HG02840 (cell line): ENCODE measurements at regions not wholly inside any gene's neighbourhood (a gene's known extent, or its start where the extent isn't known, plus 50 kb on each side); places are given as distances from the start of the nearest gene placed in this dataset.
"Not testable (repeated sequence)": the region's sequence is repeated elsewhere in the genome, so short reads cannot be mapped to it uniquely, and the experiment has no call there.

ENCODE experiments used
- ATAC-seq: cut with Tn5 transposase; IDR thresholded peaks from one replicate; pipeline ENCODE4 v1.9.1; 2021; ENCODE audit warnings: mild to moderate bottlenecking, moderate library complexity, moderate number of reproducible peaks; ENCODE audit not compliant: unreplicated experiment, low FRiP score

- no peak for ATAC-seq
Observed at GRCh38 chr3:20930034-20930433, 744.0 kb upstream of the SGO1 start.

- ATAC-seq, result no peak
Observed at GRCh38 chr3:20924646-20925385, 738.8 kb upstream of the SGO1 start.

GRCh38 chr3:20921112-20921511 lies 735.1 kb upstream of the SGO1 start:
- not testable (repeated sequence) for ATAC-seq

DNA sequence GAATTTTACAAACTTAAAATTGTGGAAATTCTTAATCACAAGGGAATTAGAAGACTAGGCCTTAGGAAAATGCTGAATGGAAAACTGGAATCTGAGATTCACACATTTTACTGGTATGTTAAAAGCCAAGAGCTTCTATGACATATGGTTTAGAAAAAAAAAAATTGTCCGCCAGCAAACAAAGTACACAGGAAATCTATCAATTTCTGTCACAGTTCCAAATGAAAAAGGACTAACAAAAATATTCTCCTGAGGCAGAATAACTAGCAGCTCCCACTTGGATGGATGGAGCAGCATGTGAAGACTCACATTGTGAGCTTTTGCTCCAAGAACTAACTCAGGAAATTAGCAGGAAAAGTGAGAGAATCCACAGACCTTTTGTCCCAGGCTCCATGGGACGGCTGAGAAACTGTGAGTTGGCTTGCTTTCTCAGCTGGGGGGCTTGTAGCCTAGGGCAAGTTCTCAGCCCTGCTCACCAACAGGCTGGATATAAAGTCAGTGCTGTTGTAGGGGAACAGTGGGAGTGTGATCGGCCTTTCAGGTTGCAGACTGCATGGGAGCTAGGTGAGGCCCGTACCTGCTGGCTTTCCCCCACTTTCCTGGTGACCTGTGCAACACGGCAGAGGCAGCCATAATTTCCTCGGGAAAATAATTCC lies 731.1 kb upstream of the SGO1 start:
- ATAC-seq, result no peak

DNA sequence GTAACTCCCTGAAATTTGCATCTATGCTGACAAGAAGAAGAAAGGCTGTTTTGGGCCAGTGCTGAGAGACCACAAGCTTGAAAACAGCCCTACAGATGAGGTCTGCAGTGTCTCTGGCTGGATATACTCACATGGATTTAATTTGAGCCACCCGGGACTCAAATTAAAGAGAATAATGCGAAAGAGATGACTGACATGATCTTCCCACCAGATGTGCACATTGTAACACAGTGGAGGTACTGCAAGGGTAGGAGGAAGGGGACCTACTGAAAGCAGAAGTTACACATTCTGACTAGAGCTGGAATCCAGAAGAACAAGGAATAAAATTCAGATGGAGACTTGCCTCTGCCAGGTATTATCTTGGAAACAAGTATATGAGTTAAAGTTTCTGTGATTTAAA lies 728.3 kb upstream of the SGO1 start:
- ATAC-seq, result no peak

GRCh38 chr3:20912406-20912805 lies 726.4 kb upstream of the SGO1 start:
- ATAC-seq, result no peak

DNA sequence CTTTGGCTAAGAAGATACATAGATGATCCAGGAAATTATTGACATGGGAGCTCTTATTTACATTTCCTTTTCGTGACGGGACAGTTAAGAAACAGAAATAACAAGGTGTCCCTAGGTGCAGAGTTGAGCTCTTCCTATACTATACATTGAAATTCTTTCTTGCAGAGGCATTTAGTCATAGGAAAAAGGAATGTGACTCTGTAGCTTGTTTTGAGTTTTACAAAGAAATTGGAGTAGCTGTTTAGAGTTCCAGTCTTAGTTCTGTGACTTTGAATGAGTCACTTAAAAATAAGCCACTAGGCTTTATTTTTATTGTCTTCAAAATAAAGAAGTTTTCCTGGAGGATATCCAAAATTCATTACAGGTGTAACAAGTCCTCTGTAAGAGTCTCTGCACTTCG lies 723.5 kb upstream of the SGO1 start:
- ATAC-seq, result no peak

- ATAC-seq, result no peak
Observed at GRCh38 chr3:20905210-20905805, 719.3 kb upstream of the SGO1 start.

GRCh38 chr3:20904671-20905070 lies 718.7 kb upstream of the SGO1 start:
- no peak for ATAC-seq

- ATAC-seq, result no peak
Observed at GRCh38 chr3:20898962-20899361, 713.0 kb upstream of the SGO1 start.

- ATAC-seq, result no peak
Observed at GRCh38 chr3:20890111-20890519, 704.1 kb upstream of the SGO1 start.

- no peak for ATAC-seq
Observed at GRCh38 chr3:20878691-20879090, 692.7 kb upstream of the SGO1 start.

DNA sequence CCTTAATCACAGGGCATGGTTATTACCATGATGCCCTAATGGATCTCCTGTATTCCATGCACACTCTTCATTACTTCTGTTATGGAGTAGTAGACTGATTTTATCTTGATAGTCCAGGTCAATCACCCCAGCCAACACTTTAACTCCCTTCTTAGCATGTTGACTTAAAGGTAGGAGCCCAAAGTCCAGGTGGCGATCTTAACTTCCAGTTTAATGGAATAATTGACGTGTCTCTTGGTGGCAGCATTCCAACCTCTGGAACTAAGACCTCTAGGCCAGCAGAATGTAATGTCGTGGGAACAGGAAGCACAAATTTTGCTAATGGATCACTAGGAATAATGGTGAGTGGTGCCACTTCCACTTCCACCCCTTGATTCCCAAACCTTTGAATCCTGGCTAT lies 687.2 kb upstream of the SGO1 start:
- no peak for ATAC-seq

- ATAC-seq, result no peak
Observed at GRCh38 chr3:20870106-20870899, 684.3 kb upstream of the SGO1 start.

DNA sequence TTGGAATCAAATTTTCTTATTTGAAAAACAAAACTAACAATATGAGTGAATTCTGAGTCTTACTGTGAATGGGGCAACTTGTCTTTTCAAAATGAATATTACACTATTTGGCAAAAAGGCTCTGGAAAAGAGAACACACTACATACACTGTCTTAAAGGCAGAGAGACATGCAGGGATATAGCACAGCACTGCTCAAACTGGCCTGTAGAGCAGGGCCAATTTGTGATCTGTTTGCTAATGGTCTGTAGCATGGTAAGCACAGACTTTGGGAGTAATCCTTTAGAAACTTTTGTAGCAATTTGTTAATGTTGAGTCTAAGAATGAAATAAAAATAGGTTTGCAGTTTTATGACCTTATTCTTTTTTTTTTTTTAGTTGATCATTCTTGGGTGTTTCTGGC lies 679.8 kb upstream of the SGO1 start:
- no peak for ATAC-seq

GRCh38 chr3:20861454-20861853 lies 675.4 kb upstream of the SGO1 start:
- ATAC-seq, result no peak

DNA sequence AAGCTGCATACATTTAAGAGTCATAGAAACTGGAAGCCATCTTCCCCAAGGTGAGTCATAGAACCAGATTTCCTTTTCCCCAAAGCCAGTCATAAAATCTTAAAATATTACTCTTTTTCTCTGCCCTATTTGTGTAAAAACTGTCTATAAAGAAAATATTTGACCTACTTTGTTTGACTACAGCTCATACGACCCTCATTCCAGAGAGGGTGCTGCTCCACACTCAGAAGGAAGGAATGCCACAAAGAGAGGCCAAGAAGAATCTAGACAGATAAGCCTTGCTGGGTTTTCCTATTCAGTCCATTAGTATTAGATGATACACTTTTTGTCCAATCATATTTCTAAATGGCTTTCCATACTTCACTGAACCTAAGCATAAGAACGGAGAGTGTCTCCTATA lies 671.6 kb upstream of the SGO1 start:
- no peak for ATAC-seq

DNA sequence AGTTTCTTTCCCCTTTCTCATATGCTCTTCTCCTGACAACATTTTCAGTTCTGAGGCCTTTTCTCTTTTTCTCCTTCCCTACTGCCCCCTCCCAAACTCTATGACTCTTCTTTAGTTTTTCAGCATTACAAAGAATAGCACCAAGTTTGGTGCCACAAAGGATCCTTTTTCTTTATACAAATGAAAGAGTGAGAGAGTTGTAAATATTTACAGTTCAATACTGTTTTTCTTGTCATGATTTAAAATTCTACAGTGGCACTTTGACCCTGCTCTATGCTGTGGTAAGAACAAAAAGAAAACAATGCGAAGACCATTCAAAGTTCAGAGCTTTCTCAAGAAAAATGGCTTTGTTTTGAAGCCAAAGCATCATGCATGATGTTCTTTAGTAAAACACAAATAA lies 667.9 kb upstream of the SGO1 start:
- ATAC-seq, result no peak

DNA sequence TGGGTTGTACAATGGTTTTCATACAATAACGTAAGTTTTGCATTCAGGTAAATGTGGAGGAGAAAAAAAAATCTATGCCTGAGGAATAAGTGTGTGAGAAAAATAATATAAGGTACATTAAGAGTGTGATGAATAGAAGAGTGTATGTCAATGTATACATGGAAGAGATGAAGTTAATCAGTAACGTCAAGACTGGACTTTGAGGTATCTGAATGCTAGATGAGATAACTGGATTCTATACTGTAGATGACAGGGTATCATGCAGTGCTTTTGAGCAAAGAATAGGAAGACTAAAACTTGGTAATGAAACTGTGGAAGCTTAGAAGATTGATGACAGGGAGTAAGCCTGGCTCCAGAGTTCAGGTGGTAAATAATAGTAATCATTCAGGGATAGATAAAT lies 666.7 kb upstream of the SGO1 start:
- ATAC-seq, result no peak

- no peak for ATAC-seq
Observed at GRCh38 chr3:20849975-20850374, 664.0 kb upstream of the SGO1 start.

- ATAC-seq, result no peak
Observed at GRCh38 chr3:20846832-20847231, 660.8 kb upstream of the SGO1 start.
